ENCODE measurements at regions not wholly inside any gene's neighbourhood (a gene's known extent, or its start where the extent isn't known, plus 50 kb on each side); places are given as distances from the start of the nearest gene placed in this dataset.

DNA sequence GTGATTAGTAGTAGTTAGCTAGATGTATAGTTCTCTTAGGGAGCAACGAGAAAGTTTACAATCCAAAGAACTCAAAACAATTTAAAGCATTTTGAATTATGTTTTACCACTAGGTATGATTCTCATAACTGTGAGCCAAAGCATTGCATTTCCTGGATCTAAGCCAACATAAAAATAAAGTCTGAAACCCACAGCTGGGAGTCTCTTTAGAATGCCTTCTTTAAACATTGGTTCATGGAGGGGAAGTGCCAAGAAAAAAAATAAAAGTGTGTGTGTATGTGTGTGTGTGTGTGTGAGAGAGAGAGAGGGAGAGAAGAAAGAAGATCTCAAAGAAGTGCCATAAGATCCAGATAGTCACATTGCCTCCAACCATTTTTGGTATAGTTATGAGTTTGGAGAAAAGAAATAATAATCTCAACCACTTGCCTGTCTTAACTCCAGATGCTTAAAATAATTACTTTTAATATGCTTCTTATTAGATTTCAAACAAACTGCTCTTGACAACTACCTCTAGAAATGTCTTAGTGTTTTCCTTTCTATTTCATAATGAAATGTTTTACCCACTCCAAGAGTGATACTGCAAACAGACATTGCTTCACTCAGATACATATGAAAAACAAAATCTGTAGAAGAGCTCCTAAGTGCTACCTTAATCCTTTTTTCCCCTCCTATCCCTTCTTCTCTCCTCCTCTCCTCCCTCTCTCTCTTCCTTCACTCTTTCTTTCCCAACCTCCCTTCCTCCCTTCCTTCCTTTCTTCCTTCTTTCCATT is 554.1 kb downstream of the KCTD12 start:
- 10% methylated on average over 1 of the region's 1 CpG for WGBS
- H3K36me3 ChIP-seq, result no peaks in the 10 kb centered on the region
- no peaks in the 10 kb centered on the region for H3K9me3 ChIP-seq
- TF ChIP-seq EP300 (IDR thresholded peaks at IDR 0.05) (no peak), POLR2AphosphoS5 (IDR thresholded peaks at IDR 0.05) (no peak)
- TF ChIP-seq, protein P1, sequence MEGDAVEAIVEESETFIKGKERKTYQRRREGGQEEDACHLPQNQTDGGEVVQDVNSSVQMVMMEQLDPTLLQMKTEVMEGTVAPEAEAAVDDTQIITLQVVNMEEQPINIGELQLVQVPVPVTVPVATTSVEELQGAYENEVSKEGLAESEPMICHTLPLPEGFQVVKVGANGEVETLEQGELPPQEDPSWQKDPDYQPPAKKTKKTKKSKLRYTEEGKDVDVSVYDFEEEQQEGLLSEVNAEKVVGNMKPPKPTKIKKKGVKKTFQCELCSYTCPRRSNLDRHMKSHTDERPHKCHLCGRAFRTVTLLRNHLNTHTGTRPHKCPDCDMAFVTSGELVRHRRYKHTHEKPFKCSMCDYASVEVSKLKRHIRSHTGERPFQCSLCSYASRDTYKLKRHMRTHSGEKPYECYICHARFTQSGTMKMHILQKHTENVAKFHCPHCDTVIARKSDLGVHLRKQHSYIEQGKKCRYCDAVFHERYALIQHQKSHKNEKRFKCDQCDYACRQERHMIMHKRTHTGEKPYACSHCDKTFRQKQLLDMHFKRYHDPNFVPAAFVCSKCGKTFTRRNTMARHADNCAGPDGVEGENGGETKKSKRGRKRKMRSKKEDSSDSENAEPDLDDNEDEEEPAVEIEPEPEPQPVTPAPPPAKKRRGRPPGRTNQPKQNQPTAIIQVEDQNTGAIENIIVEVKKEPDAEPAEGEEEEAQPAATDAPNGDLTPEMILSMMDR (IDR thresholded peaks at IDR 0.05), result no peak
- intact Hi-C loops (cut with DNase I), result loop anchor here (2.0 to 10.0 kb wide), 3 partner anchors 51 to 457 kb away; no protein-coding TSS in a partner anchor
- no peaks in the 10 kb centered on the region for H3K27me3 ChIP-seq
- no peak overlapping the region for H3K4me3 ChIP-seq
- DNase-seq (ENCODE audit: extremely low spot score), result no peak
- H3K27ac ChIP-seq (replicated peaks in 1 of 4), result peak overlapping the region; percentile 44 to 75 (median 56)
- H3K4me1 ChIP-seq, result peaks cover 4 to 72% (median 69%) of the 10 kb centered on the region in 4 donors

DNA sequence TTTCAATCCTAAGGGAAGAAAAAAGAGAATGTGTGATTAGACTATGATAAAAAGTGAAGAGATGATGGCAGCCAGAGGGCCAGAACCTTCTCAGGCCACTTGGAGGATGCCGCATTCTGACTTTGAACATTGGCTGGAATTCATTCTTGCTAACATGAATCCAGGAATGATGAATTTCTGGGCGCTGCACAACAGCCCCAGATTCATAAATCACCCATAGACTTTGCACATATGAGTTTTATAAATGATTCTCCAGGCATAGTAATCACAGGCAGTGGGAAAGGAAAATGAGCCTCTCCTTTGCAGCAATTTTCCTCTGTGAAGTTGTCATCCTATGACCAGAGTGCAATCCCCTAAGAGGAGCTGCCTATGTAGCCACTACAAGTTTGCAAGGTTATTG is 555.4 kb downstream of the KCTD12 start:
- intact Hi-C loops (cut with DNase I), result loop anchor here (2.0 to 10.0 kb wide), 3 partner anchors 52 to 456 kb away; no protein-coding TSS in a partner anchor

GRCh38 chr13:76329866-76330580 is 556.2 kb downstream of the KCTD12 start:
- intact Hi-C loops (cut with DNase I), result loop anchor here (2.0 to 10.0 kb wide), 3 partner anchors 53 to 455 kb away; no protein-coding TSS in a partner anchor
- TF ChIP-seq, protein P1 (IDR thresholded peaks at IDR 0.05), result no peak
- TF ChIP-seq EP300 (IDR thresholded peaks at IDR 0.05) (no peak), POLR2AphosphoS5 (IDR thresholded peaks at IDR 0.05) (no peak), POLR2A (IDR thresholded peaks at IDR 0.05; ENCODE audit: low read depth) (no peak)
- Histone ChIP-seq H3K4me1 (peaks cover 4 to 55% (median 50%) of the 10 kb centered on the region in 4 donors), H3K27ac (replicated peaks in 1 of 4) (peak overlapping the region; percentile 13 to 58 (median 52)), H3K4me3 (no peak overlapping the region), H3K27me3 (no peaks in the 10 kb centered on the region), H3K36me3 (no peaks in the 10 kb centered on the region), H3K9me3 (no peaks in the 10 kb centered on the region)
- no peak for DNase-seq (ENCODE audit: extremely low spot score)
- 66% methylated on average over 2 of the region's 2 CpGs for WGBS

More for the DNA sequence above, 555.4 kb downstream of the KCTD12 start:
- no peak overlapping the region for H3K4me3 ChIP-seq
- TF ChIP-seq EP300 (IDR thresholded peaks at IDR 0.05) (no peak), POLR2AphosphoS5 (IDR thresholded peaks at IDR 0.05) (no peak), POLR2A (IDR thresholded peaks at IDR 0.05; ENCODE audit: low read depth) (no peak)
- TF ChIP-seq, protein P1 (IDR thresholded peaks at IDR 0.05), result no peak
- 64% methylated on average over 2 of the region's 2 CpGs for WGBS
- no peak for DNase-seq (ENCODE audit: extremely low spot score)
- peaks cover 4 to 63% (median 57%) of the 10 kb centered on the region in 4 donors for H3K4me1 ChIP-seq
- H3K36me3 ChIP-seq, result no peaks in the 10 kb centered on the region
- no peaks in the 10 kb centered on the region for H3K27me3 ChIP-seq
- peak overlapping the region; percentile 13 to 58 (median 52) for H3K27ac ChIP-seq (replicated peaks in 1 of 4)
- no peaks in the 10 kb centered on the region for H3K9me3 ChIP-seq

DNA sequence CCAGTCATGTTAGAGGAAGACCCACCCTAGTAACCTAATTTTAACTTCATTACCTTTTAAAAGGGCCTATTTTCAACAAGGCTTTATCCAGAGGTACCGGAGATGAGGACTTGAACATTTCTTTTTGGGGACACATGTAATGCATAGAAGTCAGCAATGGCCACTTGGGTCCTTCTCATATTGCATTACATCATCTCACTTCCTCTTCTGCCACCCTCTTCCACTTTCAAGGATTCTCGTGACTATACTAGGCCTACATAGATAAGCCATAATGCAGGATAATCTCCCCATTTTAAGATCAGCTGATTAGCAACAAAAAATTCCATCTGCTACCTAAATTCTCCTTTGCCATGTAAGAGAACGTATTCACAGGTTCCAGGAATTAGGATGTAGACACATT is 557.2 kb downstream of the KCTD12 start:
- 82% methylated on average over 3 of the region's 3 CpGs for WGBS
- DNase-seq (ENCODE audit: extremely low spot score), result no peak
- no peaks in the 10 kb centered on the region for H3K9me3 ChIP-seq
- no peaks in the 10 kb centered on the region for H3K36me3 ChIP-seq
- peaks cover 4 to 45% (median 40%) of the 10 kb centered on the region in 4 donors for H3K4me1 ChIP-seq
- no peaks in the 10 kb centered on the region for H3K27me3 ChIP-seq
- H3K27ac ChIP-seq (replicated peaks in 1 of 4), result peak overlapping the region in 2 of 4 donors; percentile 4 to 55
- no peak for TF ChIP-seq EP300 (IDR thresholded peaks at IDR 0.05)
- no peak for TF ChIP-seq POLR2AphosphoS5 (IDR thresholded peaks at IDR 0.05)
- intact Hi-C loops (cut with DNase I), result no loop called here
- no peak overlapping the region for H3K4me3 ChIP-seq

- TF ChIP-seq POLR2A (IDR thresholded peaks at IDR 0.05; ENCODE audit: low read depth) (no peak), EP300 (IDR thresholded peaks at IDR 0.05) (no peak), POLR2AphosphoS5 (IDR thresholded peaks at IDR 0.05) (no peak)
- TF ChIP-seq, protein P1 (IDR thresholded peaks at IDR 0.05), result no peak
- no peak overlapping the region for H3K27ac ChIP-seq (replicated peaks in 1 of 4)
- intact Hi-C loops (cut with DNase I), result no loop called here
- H3K9me3 ChIP-seq, result no peaks in the 10 kb centered on the region
- no peaks in the 10 kb centered on the region for H3K27me3 ChIP-seq
- H3K36me3 ChIP-seq, result no peaks in the 10 kb centered on the region
- no peak for DNase-seq (ENCODE audit: extremely low spot score)
- 67% methylated on average over 1 of the region's 1 CpG for WGBS
- H3K4me1 ChIP-seq, result peaks cover 0 to 24% (median 21%) of the 10 kb centered on the region in 4 donors
- H3K4me3 ChIP-seq, result no peak overlapping the region
Measured at GRCh38 chr13:76326343-76326742, 559.9 kb downstream of the KCTD12 start.
